PFSK-1 (cell line): ENCODE measurements at regions not wholly inside any gene's neighbourhood (a gene's known extent, or its start where the extent isn't known, plus 50 kb on each side); places are given as distances from the start of the nearest gene placed in this dataset.

Experiments used
- POLR2AphosphoS5 ChIP-seq: IDR thresholded peaks from 2 replicates; pipeline ENCODE4 v1.6.1; 2012; ENCODE audit warnings: low read depth, mild to moderate bottlenecking, control low read depth, low read length, moderate library complexity
- SIN3A ChIP-seq: IDR thresholded peaks from 2 replicates; pipeline ENCODE4 v1.6.1; 2012; ENCODE audit warnings: mild to moderate bottlenecking, low read length, moderate library complexity, borderline replicate concordance; ENCODE audit not compliant: insufficient read depth

GRCh38 chr7:119522263-119522662 is 750.7 kb upstream of the KCND2 start:
- TF ChIP-seq POLR2AphosphoS5 (no peak), SIN3A (no peak)
